GM12864 (cell line): ENCODE measurements at regions not wholly inside any gene's neighbourhood (a gene's known extent, or its start where the extent isn't known, plus 50 kb on each side); places are given as distances from the start of the nearest gene placed in this dataset.

Experiments used
- DNase-seq: peaks from one replicate; pipeline ENCODE4 v3.0.0-alpha.2; 2011; ENCODE audit warnings: low read depth
- H3K4me3 ChIP-seq: 2 replicates; pipeline ENCODE4 v1.5.1; 2011; ENCODE audit warnings: mild to moderate bottlenecking, low read depth, low read length, control low read depth
- TF ChIP-seq, protein P1 (sequence below): IDR thresholded peaks from 2 replicates; pipeline ENCODE4 v1.5.1; 2011; ENCODE audit warnings: low read depth, mild to moderate bottlenecking, moderate library complexity, low read length, control low read depth, inconsistent platforms; ENCODE audit errors: missing control alignments

DNA sequence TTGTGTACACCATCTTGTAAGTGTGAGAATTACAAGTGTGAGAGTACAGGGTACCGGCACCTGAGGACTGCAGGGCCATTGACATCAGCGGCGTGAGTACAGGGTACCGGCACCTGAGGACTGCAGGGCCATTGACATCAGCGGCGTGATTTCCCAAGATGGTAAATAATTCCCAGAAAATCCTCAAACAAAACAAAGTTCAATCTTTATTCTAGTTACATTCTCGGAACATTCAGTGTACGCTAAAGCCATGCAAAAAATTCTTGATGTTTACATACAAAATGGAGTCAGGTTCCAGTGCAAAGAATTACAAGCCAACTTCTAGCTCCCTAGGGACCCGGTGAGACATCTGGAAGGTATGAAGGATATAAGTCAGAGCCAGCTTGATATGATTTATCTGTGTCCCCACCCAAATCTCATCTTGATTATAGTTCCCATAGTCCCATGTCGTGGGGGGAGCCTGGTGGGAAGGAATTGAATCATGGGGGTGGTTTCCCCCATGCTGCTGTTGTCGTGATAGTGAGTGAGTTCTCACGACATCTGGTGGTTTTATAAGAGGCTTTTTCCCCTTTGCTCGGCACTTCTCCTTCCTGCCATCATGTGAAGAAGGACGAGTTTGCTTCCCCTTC is 172.7 kb downstream of the TTLL2 start:
- no peak overlapping the region for H3K4me3 ChIP-seq
- DNase-seq, result no peak
- TF ChIP-seq, protein P1, sequence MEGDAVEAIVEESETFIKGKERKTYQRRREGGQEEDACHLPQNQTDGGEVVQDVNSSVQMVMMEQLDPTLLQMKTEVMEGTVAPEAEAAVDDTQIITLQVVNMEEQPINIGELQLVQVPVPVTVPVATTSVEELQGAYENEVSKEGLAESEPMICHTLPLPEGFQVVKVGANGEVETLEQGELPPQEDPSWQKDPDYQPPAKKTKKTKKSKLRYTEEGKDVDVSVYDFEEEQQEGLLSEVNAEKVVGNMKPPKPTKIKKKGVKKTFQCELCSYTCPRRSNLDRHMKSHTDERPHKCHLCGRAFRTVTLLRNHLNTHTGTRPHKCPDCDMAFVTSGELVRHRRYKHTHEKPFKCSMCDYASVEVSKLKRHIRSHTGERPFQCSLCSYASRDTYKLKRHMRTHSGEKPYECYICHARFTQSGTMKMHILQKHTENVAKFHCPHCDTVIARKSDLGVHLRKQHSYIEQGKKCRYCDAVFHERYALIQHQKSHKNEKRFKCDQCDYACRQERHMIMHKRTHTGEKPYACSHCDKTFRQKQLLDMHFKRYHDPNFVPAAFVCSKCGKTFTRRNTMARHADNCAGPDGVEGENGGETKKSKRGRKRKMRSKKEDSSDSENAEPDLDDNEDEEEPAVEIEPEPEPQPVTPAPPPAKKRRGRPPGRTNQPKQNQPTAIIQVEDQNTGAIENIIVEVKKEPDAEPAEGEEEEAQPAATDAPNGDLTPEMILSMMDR, result no peak

DNA sequence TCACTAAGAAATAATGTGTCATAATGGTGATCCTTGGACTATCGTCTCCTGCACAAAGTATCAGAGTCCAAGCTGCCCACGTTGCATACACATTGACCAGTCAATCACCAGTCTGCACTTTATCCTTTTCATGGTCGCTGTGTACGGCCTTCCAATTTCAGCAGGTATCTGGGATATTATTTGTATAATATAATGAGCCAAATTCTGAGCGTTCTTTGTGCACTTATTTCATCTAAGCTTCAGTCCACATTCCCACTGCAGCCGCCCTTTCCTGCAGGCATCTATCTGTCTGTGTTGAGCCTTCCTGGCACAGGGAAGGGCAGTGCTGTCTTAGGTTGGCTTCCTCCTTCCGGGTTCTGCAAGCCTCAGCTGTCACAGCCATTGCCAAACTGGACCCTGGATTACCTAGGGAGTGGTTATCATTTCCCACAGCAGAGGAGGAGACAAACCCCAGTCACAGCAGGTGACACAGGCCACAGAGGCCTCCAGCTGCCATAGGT is 174.3 kb downstream of the TTLL2 start:
- TF ChIP-seq, protein P1, result no peak
- H3K4me3 ChIP-seq, result no peak overlapping the region
- no peak for DNase-seq

DNA sequence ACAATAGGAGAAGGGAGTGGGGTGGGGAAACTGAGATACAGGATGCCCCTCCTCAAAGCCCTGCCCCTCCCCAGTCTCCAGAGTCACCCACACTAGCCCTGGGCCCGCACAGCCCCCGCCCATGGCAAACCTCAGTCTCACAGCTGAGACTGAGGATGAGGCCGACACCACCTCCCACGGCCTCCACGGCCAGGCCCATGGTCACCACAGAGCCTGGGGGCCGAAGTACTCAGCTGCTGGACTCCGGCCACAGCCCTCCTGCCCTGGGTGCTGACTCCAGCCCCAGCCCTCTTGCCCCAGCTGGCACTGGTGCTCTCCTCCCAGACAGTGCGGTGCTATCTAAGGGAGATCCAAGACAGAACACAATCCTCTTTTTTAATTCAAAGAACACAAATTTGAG is 176.1 kb downstream of the TTLL2 start:
- TF ChIP-seq, protein P1, result no peak
- H3K4me3 ChIP-seq, result no peak overlapping the region
- DNase-seq, result no peak

DNA sequence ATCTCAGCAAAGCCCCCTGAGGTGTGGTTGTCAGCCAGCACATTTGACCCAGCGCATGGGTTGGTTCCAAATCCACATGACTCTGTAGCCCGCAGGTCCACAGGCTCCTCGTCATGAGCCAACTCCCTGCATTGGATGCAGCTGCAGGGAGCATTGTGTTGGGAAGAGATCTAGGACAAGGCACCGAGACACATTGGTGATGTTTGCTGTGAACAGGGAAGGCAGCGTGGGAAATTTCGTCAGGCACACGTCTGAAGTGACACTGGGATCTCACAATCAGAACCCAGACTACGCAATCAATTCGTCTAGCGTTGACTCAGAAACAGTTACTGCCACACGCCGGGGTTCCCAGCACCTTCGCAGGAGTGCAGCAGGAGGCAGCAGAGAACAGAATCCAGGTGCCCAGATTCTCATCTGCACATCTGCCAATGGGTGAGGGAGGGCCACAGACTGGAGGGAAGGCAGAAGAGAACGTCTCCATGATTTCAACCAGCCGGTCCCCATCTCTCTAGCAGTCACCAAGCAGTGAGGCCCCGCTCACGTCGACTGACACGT is 177.0 kb downstream of the TTLL2 start:
- H3K4me3 ChIP-seq, result no peak overlapping the region
- TF ChIP-seq, protein P1, result peak; percentile 40
- DNase-seq, result no peak

DNA sequence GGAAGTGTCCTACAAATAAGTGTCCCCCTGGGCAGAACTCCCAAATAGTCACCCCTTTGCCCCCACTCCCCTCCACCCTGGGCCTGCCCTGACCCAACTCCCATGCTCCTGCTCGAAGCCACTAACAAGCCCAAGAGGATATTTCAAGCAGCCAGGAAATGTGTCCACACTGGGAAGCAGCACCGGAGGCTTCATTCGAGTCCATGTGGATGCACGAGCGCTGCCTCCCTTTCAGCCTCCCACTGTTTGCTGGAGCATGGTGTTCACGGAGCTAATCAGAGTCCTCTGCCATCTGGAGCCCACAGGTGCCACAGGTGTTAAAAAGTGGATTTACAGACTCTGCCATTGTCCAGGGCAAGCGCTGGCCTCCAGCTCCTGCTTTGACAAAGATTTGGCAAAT is 177.6 kb downstream of the TTLL2 start:
- no peak overlapping the region for H3K4me3 ChIP-seq
- TF ChIP-seq, protein P1, result no peak
- no peak for DNase-seq

DNA sequence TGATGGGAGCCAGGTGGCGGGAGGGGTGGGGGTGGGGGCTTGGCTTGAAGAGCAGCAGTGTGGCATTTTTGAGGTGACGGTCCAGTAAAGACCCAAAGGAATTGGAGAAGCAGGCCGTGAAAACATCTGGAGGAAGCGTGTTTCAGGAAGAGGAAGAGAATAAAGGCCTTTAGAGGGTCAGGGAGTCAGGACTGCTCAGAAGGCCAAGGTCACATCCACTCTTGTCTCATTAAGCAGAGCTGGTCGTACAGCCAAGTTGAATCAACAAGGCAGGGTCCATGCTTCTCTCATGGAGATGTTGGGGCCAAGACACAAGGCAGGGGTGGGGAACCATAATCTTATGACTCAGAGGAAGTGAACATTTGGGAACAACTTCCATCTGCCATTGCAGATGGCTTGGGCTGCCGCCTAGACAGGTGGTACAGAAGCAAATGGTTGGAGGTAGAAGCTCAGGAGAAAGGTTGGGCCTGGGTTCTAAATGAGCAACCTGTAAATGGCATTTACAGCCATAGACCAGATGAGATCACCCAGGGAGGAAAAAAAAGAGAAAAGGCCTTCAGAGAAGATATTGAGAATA is 179.6 kb downstream of the TTLL2 start:
- no peak for DNase-seq
- no peak overlapping the region for H3K4me3 ChIP-seq
- TF ChIP-seq, protein P1, result no peak
